GM18502 (cell line): ENCODE measurements at regions not wholly inside any gene's neighbourhood (a gene's known extent, or its start where the extent isn't known, plus 50 kb on each side); places are given as distances from the start of the nearest gene placed in this dataset.

Experiments used
- ATAC-seq: cut with Tn5 transposase; IDR thresholded peaks from one replicate; pipeline ENCODE4 v1.9.1; 2021; ENCODE audit warnings: mild to moderate bottlenecking; ENCODE audit not compliant: unreplicated experiment, poor library complexity

- ATAC-seq = no peak
Measured at GRCh38 chr17:45676695-45677094, 107.4 kb upstream of the CRHR1 start.

DNA sequence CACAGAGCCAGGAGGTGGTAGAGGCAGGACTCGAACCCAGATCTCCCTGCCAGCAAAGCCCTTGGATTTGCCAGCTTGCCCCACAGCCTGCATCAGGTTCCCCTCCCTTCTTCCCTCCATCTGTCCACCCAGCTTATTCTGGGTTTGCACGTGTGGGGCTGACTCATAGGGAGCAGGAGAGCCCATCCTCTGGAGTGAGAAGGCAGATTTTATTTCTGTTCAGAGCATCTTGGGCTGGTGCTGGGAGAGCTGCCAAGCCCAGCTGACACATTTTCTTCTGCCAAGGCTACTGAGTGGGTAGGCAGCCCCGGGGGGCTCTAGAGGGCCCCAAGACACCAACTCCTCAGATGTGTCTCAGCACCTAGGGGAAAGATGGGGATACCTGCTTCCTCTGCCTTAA is 106.3 kb upstream of the CRHR1 start:
- ATAC-seq = no peak

DNA sequence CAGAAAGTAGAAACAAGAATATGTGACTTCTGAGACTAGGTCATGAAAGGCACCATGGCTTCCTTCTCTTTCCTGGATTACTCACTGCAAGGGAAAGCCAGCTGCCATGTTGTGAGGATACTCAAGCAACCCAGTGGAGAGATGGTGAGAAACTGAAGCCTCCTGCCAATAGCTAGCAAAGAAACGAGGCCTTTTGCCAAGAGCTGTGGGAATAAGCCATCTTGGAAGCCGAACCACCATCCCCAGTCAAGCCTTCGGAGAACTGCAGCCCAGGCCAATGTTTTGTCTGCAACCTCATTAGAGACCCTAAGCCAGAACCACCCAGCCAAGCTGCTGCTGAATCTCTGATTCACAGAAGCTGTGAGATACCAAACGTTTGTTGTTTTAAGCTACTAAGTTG is 104.7 kb upstream of the CRHR1 start:
- ATAC-seq = no peak

GRCh38 chr17:45680360-45680759 is 103.8 kb upstream of the CRHR1 start:
- no peak for ATAC-seq

GRCh38 chr17:45681706-45682105 is 102.4 kb upstream of the CRHR1 start:
- no peak for ATAC-seq

DNA sequence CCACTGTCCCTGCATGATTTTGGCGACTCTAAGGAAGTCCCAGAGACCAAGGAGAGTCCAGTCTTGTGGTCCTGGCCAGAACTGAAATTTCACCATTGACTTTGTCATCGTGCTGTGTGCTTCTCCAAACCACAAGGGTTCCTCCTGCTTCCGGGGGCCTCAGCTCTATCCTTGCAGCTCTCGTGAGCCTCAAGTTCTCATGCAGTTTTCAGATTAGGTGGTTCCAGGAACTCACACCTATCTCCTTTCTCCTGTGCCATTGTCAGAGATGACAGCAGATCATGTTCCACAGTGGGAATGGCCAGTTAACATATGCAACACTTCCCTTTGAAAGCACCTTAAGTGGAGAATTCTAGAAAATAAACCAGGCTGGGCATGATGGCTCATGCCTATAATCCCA is 97.9 kb upstream of the CRHR1 start:
- ATAC-seq = no peak

- ATAC-seq = no peak
Measured at GRCh38 chr17:45687594-45687993, 96.5 kb upstream of the CRHR1 start.

DNA sequence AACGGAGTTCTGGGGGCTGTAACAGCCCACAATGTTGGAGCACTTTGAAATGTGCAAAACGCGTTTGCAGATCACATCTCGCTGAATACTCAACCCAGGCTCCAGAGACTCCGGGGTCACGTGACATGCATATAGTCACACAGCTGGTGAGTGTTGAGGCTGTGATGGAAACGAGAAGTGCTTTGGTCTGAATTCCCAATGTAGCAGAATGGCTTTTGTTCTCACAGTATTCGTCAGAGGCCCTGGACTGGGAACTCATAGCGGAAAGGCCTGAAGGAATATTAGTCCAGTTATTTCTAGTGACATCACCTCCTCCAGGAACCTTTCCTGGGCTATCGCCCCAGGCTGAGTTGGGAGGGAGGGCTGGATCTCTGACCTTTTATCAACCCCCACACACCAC is 95.8 kb upstream of the CRHR1 start:
- no peak for ATAC-seq

- ATAC-seq = no peak
Measured at GRCh38 chr17:45688820-45689219, 95.3 kb upstream of the CRHR1 start.

DNA sequence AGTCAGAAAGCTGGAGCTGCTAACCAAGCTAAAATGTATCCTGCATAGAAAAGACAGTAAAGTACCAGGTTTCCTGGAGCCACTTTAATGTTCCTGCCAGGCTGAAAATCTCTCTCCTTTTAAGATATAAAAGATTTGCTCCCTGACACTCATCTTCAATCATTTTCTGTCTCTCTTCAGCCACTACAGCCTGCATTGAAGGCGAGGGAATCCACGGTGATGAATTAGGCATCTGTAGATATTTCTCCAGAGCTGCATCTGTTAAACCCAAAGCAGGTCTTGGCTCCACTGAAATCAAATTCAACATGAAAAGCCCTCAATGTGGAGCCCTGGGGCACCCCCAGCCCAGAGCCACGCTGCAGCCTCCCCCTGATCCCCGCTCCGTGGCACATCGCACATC is 94.7 kb upstream of the CRHR1 start:
- ATAC-seq = no peak

GRCh38 chr17:45690625-45691275 is 93.4 kb upstream of the CRHR1 start:
- ATAC-seq = no peak

GRCh38 chr17:45692661-45693060 is 91.5 kb upstream of the CRHR1 start:
- ATAC-seq = no peak

GRCh38 chr17:45693792-45694191 is 90.3 kb upstream of the CRHR1 start:
- ATAC-seq = no peak

- ATAC-seq = no peak
Measured at GRCh38 chr17:45696442-45696841, 87.7 kb upstream of the CRHR1 start.

GRCh38 chr17:45697076-45697475 is 87.0 kb upstream of the CRHR1 start:
- no peak for ATAC-seq

DNA sequence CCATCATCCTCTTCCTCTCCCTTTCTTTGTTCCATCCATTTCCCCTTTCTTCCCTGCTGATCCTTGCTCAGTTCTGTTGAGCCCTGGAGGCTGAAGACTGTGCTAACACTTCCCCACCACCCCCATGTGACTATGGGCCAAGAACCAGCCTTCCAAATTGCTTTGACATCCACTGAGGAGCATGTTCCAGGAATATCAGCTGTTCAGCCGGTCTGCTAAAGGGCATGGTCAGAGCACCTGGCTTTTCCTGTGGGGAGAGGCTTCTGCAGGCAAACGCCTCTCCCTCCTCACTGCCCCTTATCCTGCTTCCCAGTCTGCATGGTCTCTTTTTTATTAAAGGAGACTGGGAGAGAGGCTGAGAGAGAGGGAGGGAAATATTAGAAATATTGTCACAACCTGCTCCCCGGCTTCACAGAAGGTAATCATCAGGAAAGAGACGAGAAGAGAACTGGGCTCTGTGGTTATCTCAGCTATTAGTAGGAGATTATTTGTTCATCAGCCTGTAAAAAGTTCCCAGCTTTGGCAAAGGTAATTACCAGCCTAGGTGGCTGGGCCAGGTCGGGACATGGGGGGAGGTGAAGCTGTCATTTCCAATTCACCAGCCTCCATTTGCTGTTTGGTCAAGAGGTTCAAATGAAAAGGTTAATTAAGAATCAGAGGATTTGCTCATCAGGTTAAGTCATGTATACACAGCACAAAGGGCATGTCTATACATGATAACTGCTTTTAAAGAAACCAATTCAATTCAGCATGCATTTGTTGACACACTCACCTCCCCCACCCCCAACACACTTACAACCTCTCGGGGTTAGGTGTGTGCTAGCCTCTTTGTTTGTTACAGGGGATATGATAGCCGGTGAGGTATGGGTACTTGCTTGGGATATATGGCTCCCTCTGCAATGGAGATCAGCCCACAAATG is 83.7 kb upstream of the CRHR1 start:
- ATAC-seq = no peak

- no peak for ATAC-seq
Measured at GRCh38 chr17:45702666-45703266, 81.4 kb upstream of the CRHR1 start.

GRCh38 chr17:45703348-45703747 is 80.8 kb upstream of the CRHR1 start:
- ATAC-seq = no peak

DNA sequence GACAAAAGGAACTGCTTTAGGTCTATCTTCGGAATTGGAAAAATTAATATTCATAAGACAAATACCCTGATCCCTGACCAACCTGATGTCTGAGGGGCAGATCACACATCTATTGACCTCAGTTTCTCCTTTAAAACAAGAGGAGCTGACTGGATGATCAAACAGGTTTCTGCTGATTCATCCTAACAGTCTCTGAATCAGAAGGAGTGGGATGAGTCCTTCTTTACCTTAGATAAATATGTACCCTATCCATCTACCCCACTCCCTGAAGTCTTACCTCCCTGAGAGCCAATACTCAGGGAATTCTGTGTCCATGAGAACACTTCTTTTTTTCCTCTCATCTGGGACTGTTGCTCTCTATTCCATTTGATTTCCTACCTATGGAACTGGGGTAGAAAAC is 80.3 kb upstream of the CRHR1 start:
- ATAC-seq = no peak

GRCh38 chr17:45704251-45704650 is 79.9 kb upstream of the CRHR1 start:
- no peak for ATAC-seq
